Parathyroid adenoma (tissue), 2 donors: ENCODE measurements at regions not wholly inside any gene's neighbourhood (a gene's known extent, or its start where the extent isn't known, plus 50 kb on each side); places are given as distances from the start of the nearest gene placed in this dataset.

ENCODE experiments used
- H2AFZ ChIP-seq: fragments of 300-600 bp; sonication (generic); one replicate; pipeline ENCODE4 v1.7.0; 2017; ENCODE audit warnings: antibody characterized with exemption, mild to moderate bottlenecking
- H3K27ac ChIP-seq: fragments of 300-600 bp; sonication (generic); one replicate; pipeline ENCODE4 v1.7.0; 2017
- H3K27me3 ChIP-seq: fragments of 300-600 bp; sonication (generic); one replicate; pipeline ENCODE4 v1.7.0; 2017; ENCODE audit warnings: low read length; ENCODE audit not compliant: control insufficient read depth, insufficient read depth
- H3K36me3 ChIP-seq: fragments of 300-600 bp; sonication (generic); one replicate; pipeline ENCODE4 v1.7.0; 2017; ENCODE audit warnings: low read length; ENCODE audit not compliant: control insufficient read depth, insufficient read depth
- H3K4me1 ChIP-seq: fragments of 300-600 bp; sonication (generic); one replicate; pipeline ENCODE4 v1.7.0; 2017; ENCODE audit warnings: control low read depth
- H3K4me2 ChIP-seq: fragments of 300-600 bp; sonication (generic); one replicate; pipeline ENCODE4 v1.7.0; 2017; ENCODE audit warnings: low read length
- H3K4me3 ChIP-seq: fragments of 300-600 bp; sonication (generic); one replicate; pipeline ENCODE4 v1.7.0; 2017; ENCODE audit warnings: low read depth, low read length
- H3K79me2 ChIP-seq: fragments of 300-600 bp; sonication (generic); one replicate; pipeline ENCODE4 v1.7.0; 2017; ENCODE audit warnings: control low read depth
- H3K9ac ChIP-seq: fragments of 300-600 bp; sonication (generic); one replicate; pipeline ENCODE4 v1.7.0; 2017; ENCODE audit warnings: mild to moderate bottlenecking
- H3K9me3 ChIP-seq: fragments of 300-600 bp; sonication (generic); one replicate; pipeline ENCODE4 v1.7.0; 2017; ENCODE audit warnings: low read length; ENCODE audit not compliant: control insufficient read depth
- CTCF ChIP-seq: fragments of 300-600 bp; sonication (generic); IDR thresholded peaks from one replicate; pipeline ENCODE4 v1.7.0; 2017; ENCODE audit warnings: antibody characterized with exemption, mild to moderate bottlenecking
- donor health status: primary hyperparathyroidism.

GRCh38 chr14:86052868-86053267, 522.9 kb downstream of the FLRT2 start:
- Histone ChIP-seq H3K27me3 (no peaks in the 10 kb centered on the region), H3K36me3 (no peaks in the 10 kb centered on the region), H3K27ac (no peak overlapping the region), H3K9ac (no peak overlapping the region), H3K9me3 (no peaks in the 10 kb centered on the region), H3K79me2 (no peaks in the 10 kb centered on the region), H3K4me3 (no peak overlapping the region), H2AFZ (no peak overlapping the region), H3K4me2 (no peak overlapping the region), H3K4me1 (no peaks in the 10 kb centered on the region)
- no peak for TF ChIP-seq CTCF

- H3K4me3 ChIP-seq: no peak overlapping the region
- H3K27me3 ChIP-seq: no peaks in the 10 kb centered on the region
- no peak overlapping the region for H3K27ac ChIP-seq
- H3K9me3 ChIP-seq: no peaks in the 10 kb centered on the region
- TF ChIP-seq CTCF: no peak
- H3K4me1 ChIP-seq: no peaks in the 10 kb centered on the region
- no peaks in the 10 kb centered on the region for H3K79me2 ChIP-seq
- no peak overlapping the region for H2AFZ ChIP-seq
- no peaks in the 10 kb centered on the region for H3K36me3 ChIP-seq
- no peak overlapping the region for H3K9ac ChIP-seq
- H3K4me2 ChIP-seq: no peak overlapping the region
These were observed 520.8 kb downstream of the FLRT2 start for GRCh38 chr14:86050757-86051156.

GRCh38 chr14:86050072-86050683, 520.2 kb downstream of the FLRT2 start:
- Histone ChIP-seq H3K4me2 (no peak overlapping the region), H3K9me3 (no peaks in the 10 kb centered on the region), H2AFZ (no peak overlapping the region), H3K27me3 (no peaks in the 10 kb centered on the region), H3K27ac (no peak overlapping the region), H3K79me2 (no peaks in the 10 kb centered on the region), H3K4me3 (no peak overlapping the region), H3K36me3 (no peaks in the 10 kb centered on the region), H3K4me1 (no peaks in the 10 kb centered on the region), H3K9ac (no peak overlapping the region)
- no peak for TF ChIP-seq CTCF

GRCh38 chr14:86039176-86039575, 509.2 kb downstream of the FLRT2 start:
- no peak for TF ChIP-seq CTCF
- Histone ChIP-seq H3K4me1 (no peaks in the 10 kb centered on the region), H3K4me2 (no peak overlapping the region), H2AFZ (no peak overlapping the region), H3K27me3 (no peaks in the 10 kb centered on the region), H3K9me3 (no peaks in the 10 kb centered on the region), H3K9ac (no peak overlapping the region), H3K36me3 (no peaks in the 10 kb centered on the region), H3K4me3 (no peak overlapping the region), H3K27ac (no peak overlapping the region), H3K79me2 (no peaks in the 10 kb centered on the region)

DNA sequence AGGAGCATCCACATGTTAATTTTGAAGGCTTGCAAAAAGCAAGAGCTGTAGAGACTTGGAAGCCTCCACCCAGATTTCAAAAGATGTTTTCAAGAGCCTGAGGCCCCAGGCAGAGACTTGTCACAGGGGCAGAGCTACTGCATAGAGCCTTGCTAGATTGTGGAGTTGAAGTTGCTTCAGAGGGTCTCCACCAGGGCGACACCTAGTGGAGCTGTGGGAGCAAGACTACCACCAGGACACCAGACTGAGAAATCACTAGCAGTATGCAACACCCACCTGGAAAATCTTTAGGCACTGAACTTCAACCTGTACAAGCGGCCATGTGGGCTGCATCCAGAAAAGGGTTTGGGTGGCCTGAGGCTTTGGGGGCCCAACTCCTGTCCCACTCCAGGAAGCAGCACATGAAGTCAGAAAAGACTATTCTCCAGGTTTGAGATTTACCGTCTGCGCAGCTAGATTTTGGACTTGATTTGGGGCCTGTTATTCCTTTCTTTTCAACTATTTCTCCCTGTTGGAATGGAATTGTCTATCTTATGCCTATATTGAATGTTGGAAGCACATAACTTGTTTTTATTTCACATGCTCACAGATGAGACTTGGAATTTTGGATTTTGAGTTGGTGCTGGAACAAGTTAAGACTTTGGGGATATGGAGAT, 508.6 kb downstream of the FLRT2 start:
- Histone ChIP-seq H3K4me1 (no peaks in the 10 kb centered on the region), H3K79me2 (no peaks in the 10 kb centered on the region), H3K27me3 (no peaks in the 10 kb centered on the region), H3K9me3 (no peaks in the 10 kb centered on the region), H3K4me2 (no peak overlapping the region), H3K9ac (no peak overlapping the region), H2AFZ (no peak overlapping the region), H3K4me3 (no peak overlapping the region), H3K36me3 (no peaks in the 10 kb centered on the region), H3K27ac (no peak overlapping the region)
- no peak for TF ChIP-seq CTCF
